Loucy (cell line): ENCODE measurements at regions not wholly inside any gene's neighbourhood (a gene's known extent, or its start where the extent isn't known, plus 50 kb on each side); places are given as distances from the start of the nearest gene placed in this dataset.

ENCODE experiments used
- H2AFZ ChIP-seq: fragments of 200-600 bp; sonication (generic); 2 replicates; pipeline ENCODE4 v1.6.0; 2016; ENCODE audit warnings: antibody characterized with exemption, mild to moderate bottlenecking, low read length, moderate library complexity
- H3F3A ChIP-seq: fragments of 200-600 bp; 2 replicates; pipeline ENCODE4 v1.6.0; 2016; ENCODE audit warnings: antibody characterized with exemption, low read depth, mild to moderate bottlenecking
- H3K27me3 ChIP-seq: fragments of 200-600 bp; sonication (generic); 2 replicates; pipeline ENCODE4 v1.6.1; 2014; ENCODE audit warnings: low read length, mild to moderate bottlenecking; ENCODE audit not compliant: insufficient read depth, poor library complexity, severe bottlenecking
- H3K36me3 ChIP-seq: fragments of 200-600 bp; sonication (generic); 2 replicates; pipeline ENCODE4 v1.6.1; 2016; ENCODE audit warnings: low read length; ENCODE audit not compliant: insufficient read depth
- H3K4me1 ChIP-seq: fragments of 200-600 bp; sonication (generic); 2 replicates; pipeline ENCODE4 v1.5.1; 2014; ENCODE audit warnings: low read length, mild to moderate bottlenecking; ENCODE audit not compliant: insufficient read depth, poor library complexity, severe bottlenecking
- H3K4me2 ChIP-seq: fragments of 200-600 bp; sonication (generic); 2 replicates; pipeline ENCODE4 v1.6.0; 2014; ENCODE audit warnings: antibody characterized with exemption, low read length, low read depth, mild to moderate bottlenecking; ENCODE audit not compliant: poor library complexity, severe bottlenecking
- H3K4me3 ChIP-seq: fragments of 200-600 bp; sonication (generic); 2 replicates; pipeline ENCODE4 v1.5.1; 2014; ENCODE audit warnings: low read length, mild to moderate bottlenecking, mixed read lengths; ENCODE audit not compliant: poor library complexity, severe bottlenecking
- H3K79me2 ChIP-seq: fragments of 200-600 bp; sonication (generic); 2 replicates; pipeline ENCODE4 v1.6.1; 2014; ENCODE audit warnings: low read length; ENCODE audit not compliant: insufficient read depth
- H3K9ac ChIP-seq: fragments of 200-600 bp; sonication (generic); 2 replicates; pipeline ENCODE4 v1.6.0; 2014; ENCODE audit warnings: mild to moderate bottlenecking, low read depth, low read length, moderate library complexity; ENCODE audit not compliant: poor library complexity, severe bottlenecking
- H3K9me2 ChIP-seq: fragments of 200-600 bp; sonication (generic); replicated peaks from 2 replicates; pipeline ENCODE4 v1.6.1; 2016; ENCODE audit warnings: low read depth, low read length, mixed read lengths
- H3K9me3 ChIP-seq: fragments of 200-600 bp; sonication (generic); 2 replicates; pipeline ENCODE4 v1.6.1; 2014; ENCODE audit warnings: mild to moderate bottlenecking, antibody characterized with exemption, low read length, low read depth; ENCODE audit not compliant: insufficient read depth
- H4K20me1 ChIP-seq: fragments of 200-600 bp; sonication (generic); 2 replicates; pipeline ENCODE4 v1.6.0; 2014; ENCODE audit warnings: antibody characterized with exemption, low read length, mild to moderate bottlenecking; ENCODE audit not compliant: insufficient read depth, poor library complexity, severe bottlenecking
- CTCF ChIP-seq: fragments of 200-600 bp; sonication (generic); conservative IDR thresholded peaks from 2 replicates; pipeline ENCODE4 v1.5.1; 2014; ENCODE audit warnings: mild to moderate bottlenecking, antibody characterized with exemption, low read length
- EZH2phosphoT487 ChIP-seq: fragments of 200-600 bp; IDR thresholded peaks from 2 replicates; pipeline ENCODE4 v1.6.1; 2018; ENCODE audit warnings: antibody characterized with exemption, mild to moderate bottlenecking, moderate library complexity, borderline replicate concordance

GRCh38 chr2:18403921-18404522 is 156.4 kb downstream of the RDH14 start:
- Histone ChIP-seq H3K9me3 (no peaks in the 10 kb centered on the region), H3K9me2 (no peaks in the 10 kb centered on the region), H3K4me2 (no peak overlapping the region), H3K4me1 (no peaks in the 10 kb centered on the region), H3K4me3 (no peak overlapping the region), H3F3A (no peaks in the 10 kb centered on the region), H2AFZ (no peak overlapping the region), H3K79me2 (no peaks in the 10 kb centered on the region), H3K9ac (no peak overlapping the region), H3K36me3 (no peaks in the 10 kb centered on the region), H3K27me3 (no peaks in the 10 kb centered on the region), H4K20me1 (no peaks in the 10 kb centered on the region)
- TF ChIP-seq CTCF (no peak), EZH2phosphoT487 (no peak)

GRCh38 chr2:18402831-18403230 is 157.6 kb downstream of the RDH14 start:
- no peaks in the 10 kb centered on the region for H3F3A ChIP-seq

GRCh38 chr2:18401471-18401870 is 159.0 kb downstream of the RDH14 start:
- no peaks in the 10 kb centered on the region for H3K9me3 ChIP-seq
- no peak for TF ChIP-seq CTCF
- no peak for TF ChIP-seq EZH2phosphoT487
- H3K9ac ChIP-seq, result no peak overlapping the region
- H4K20me1 ChIP-seq, result no peaks in the 10 kb centered on the region
- H3F3A ChIP-seq, result no peaks in the 10 kb centered on the region
- H3K79me2 ChIP-seq, result no peaks in the 10 kb centered on the region
- H2AFZ ChIP-seq, result no peak overlapping the region
- H3K4me2 ChIP-seq, result no peak overlapping the region
- H3K4me3 ChIP-seq, result no peak overlapping the region
- no peaks in the 10 kb centered on the region for H3K9me2 ChIP-seq
- H3K27me3 ChIP-seq, result no peaks in the 10 kb centered on the region
- no peaks in the 10 kb centered on the region for H3K4me1 ChIP-seq
- no peaks in the 10 kb centered on the region for H3K36me3 ChIP-seq

More at GRCh38 chr2:18402831-18403230, 157.6 kb downstream of the RDH14 start:
- Histone ChIP-seq H3K4me1 (no peaks in the 10 kb centered on the region), H3K79me2 (no peaks in the 10 kb centered on the region), H3K4me2 (no peak overlapping the region), H3K27me3 (no peaks in the 10 kb centered on the region), H3K9ac (no peak overlapping the region), H3K36me3 (no peaks in the 10 kb centered on the region), H3K4me3 (no peak overlapping the region), H4K20me1 (no peaks in the 10 kb centered on the region), H3K9me2 (no peaks in the 10 kb centered on the region), H2AFZ (no peak overlapping the region), H3K9me3 (no peaks in the 10 kb centered on the region)
- TF ChIP-seq EZH2phosphoT487 (no peak), CTCF (no peak)
